Peyer's patch (tissue), 4 donors: ENCODE measurements at regions not wholly inside any gene's neighbourhood (a gene's known extent, or its start where the extent isn't known, plus 50 kb on each side); places are given as distances from the start of the nearest gene placed in this dataset.

Experiments used
- CTCF ChIP-seq, 6 experiments: fragments of 450-650 bp in 4 of 6; fragments of 200-600 bp in 2 of 6; sonication (generic) in 1 of 6; IDR thresholded peaks; one replicate each; pipeline ENCODE4 v1.5.1; 2017 to 2019; ENCODE audit warnings: antibody characterized with exemption in 6 of 6, mild to moderate bottlenecking in 3 of 6, moderate library complexity in 1 of 6
- POLR2A ChIP-seq, 2 donors: fragments of 450-650 bp; IDR thresholded peaks; one replicate each; pipeline ENCODE4 v1.5.1; 2017; ENCODE audit warnings: antibody characterized with exemption in 2 of 2, mild to moderate bottlenecking in 2 of 2, moderate library complexity in 2 of 2

- no peak for TF ChIP-seq CTCF (IDR thresholded peaks at IDR 0.05)
- no peak for TF ChIP-seq POLR2A (IDR thresholded peaks at IDR 0.05)
Measured at GRCh38 chr10:90075995-90076394, 374.6 kb downstream of the KIF20B start.
